T-helper 22 cell (primary cell): ENCODE measurements at regions not wholly inside any gene's neighbourhood (a gene's known extent, or its start where the extent isn't known, plus 50 kb on each side); places are given as distances from the start of the nearest gene placed in this dataset.

Experiments
- DNase-seq: peaks from one replicate; pipeline ENCODE4 v3.0.0-alpha.2; 2020; ENCODE audit warnings: low read depth

- no peak for DNase-seq
These were observed 928.4 kb downstream of the EFNB2 start for GRCh38 chr13:105607016-105607415.

GRCh38 chr13:105602956-105603670, 932.3 kb downstream of the EFNB2 start:
- DNase-seq, result no peak

- no peak for DNase-seq
These were observed 935.9 kb downstream of the EFNB2 start for GRCh38 chr13:105599477-105600037.

- DNase-seq, result no peak
These were observed 936.9 kb downstream of the EFNB2 start for GRCh38 chr13:105598529-105598928.

GRCh38 chr13:105597573-105597972, 937.9 kb downstream of the EFNB2 start:
- no peak for DNase-seq

- no peak for DNase-seq
These were observed 940.0 kb downstream of the EFNB2 start for GRCh38 chr13:105595471-105595870.

GRCh38 chr13:105591277-105591676, 944.2 kb downstream of the EFNB2 start:
- no peak for DNase-seq

- DNase-seq, result no peak
These were observed 947.7 kb downstream of the EFNB2 start for GRCh38 chr13:105587786-105588185.

- no peak for DNase-seq
These were observed 955.4 kb downstream of the EFNB2 start for GRCh38 chr13:105579821-105580710.

GRCh38 chr13:105573136-105573535, 962.3 kb downstream of the EFNB2 start:
- DNase-seq, result no peak

- DNase-seq, result no peak
These were observed 963.1 kb downstream of the EFNB2 start for GRCh38 chr13:105572401-105572800.

- no peak for DNase-seq
These were observed 965.6 kb downstream of the EFNB2 start for GRCh38 chr13:105569816-105570215.

GRCh38 chr13:105567951-105568525, 967.4 kb downstream of the EFNB2 start:
- DNase-seq, result no peak

- no peak for DNase-seq
These were observed 970.2 kb downstream of the EFNB2 start for GRCh38 chr13:105565136-105565727.

GRCh38 chr13:105552078-105552477, 983.4 kb downstream of the EFNB2 start:
- DNase-seq, result no peak

- no peak for DNase-seq
These were observed 987.6 kb downstream of the EFNB2 start for GRCh38 chr13:105547851-105548250.

- DNase-seq, result no peak
These were observed 989.7 kb downstream of the EFNB2 start for GRCh38 chr13:105545811-105546210.

GRCh38 chr13:105543742-105544141, 991.7 kb downstream of the EFNB2 start:
- DNase-seq, result no peak

- DNase-seq, result no peak
These were observed 993.9 kb downstream of the EFNB2 start for GRCh38 chr13:105541565-105541964.

- no peak for DNase-seq
These were observed 997.1 kb downstream of the EFNB2 start for GRCh38 chr13:105538346-105538745.

- no peak for DNase-seq
These were observed 998.3 kb downstream of the EFNB2 start for GRCh38 chr13:105537113-105537512.

- DNase-seq, result no peak
These were observed 1005.0 kb downstream of the EFNB2 start for GRCh38 chr13:105530468-105530867.
